ENCODE measurements at regions not wholly inside any gene's neighbourhood (a gene's known extent, or its start where the extent isn't known, plus 50 kb on each side); places are given as distances from the start of the nearest gene placed in this dataset.
"Not testable (repeated sequence)": the region's sequence is repeated elsewhere in the genome, so short reads cannot be mapped to it uniquely, and the experiment has no call there.

DNA sequence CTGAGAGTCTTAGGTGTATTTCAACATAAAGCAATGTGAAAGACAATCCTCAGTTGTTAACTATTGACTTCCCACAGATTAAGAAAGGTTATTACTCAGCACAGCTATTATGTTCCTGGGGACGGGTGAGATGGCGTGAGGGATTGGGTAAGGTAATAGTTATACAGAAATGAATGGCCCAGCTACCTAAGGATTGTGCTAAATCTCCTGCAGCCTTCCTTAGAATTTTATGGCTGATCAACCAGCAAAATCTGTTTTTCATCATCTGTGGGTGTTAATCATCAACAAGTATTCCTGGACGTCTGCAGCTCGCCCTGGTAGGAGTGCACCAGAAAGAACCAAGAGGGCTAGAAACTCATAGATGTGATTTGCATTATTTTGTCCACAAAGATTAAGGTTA, 146.0 kb upstream of the IVNS1ABP start:
- Histone ChIP-seq H3K36me3 (replicated peaks in 1 of 2; ENCODE audit: control insufficient read depth in 1 of 2, insufficient read depth in 2 of 2, low read length in 1 of 2) (no peaks in the 10 kb centered on the region), H3K9me3 (no peaks in the 10 kb centered on the region), H3K4me2 (no peak overlapping the region), H3K27me3 (ENCODE audit: insufficient read depth) (no peaks in the 10 kb centered on the region), H3K9ac (no peak overlapping the region), H3K27ac (ENCODE audit: low read depth in 2 of 2, low read length in 1 of 2) (no peak overlapping the region), H3K79me2 (ENCODE audit: insufficient read depth) (no peaks in the 10 kb centered on the region), H3K4me1 (ENCODE audit: control insufficient read depth in 1 of 2, insufficient read depth in 2 of 2, low read depth in 1 of 2, low read length in 1 of 2) (no peaks in the 10 kb centered on the region; a peak in 1 of 4 replicates), H3K9me2 (no peaks in the 10 kb centered on the region), H4K20me1 (ENCODE audit: insufficient read depth) (no peaks in the 10 kb centered on the region), H3F3A (replicated peaks; ENCODE audit: insufficient read depth) (no peaks in the 10 kb centered on the region), H3K4me3 (ENCODE audit: low read depth in 2 of 2, low read length in 1 of 2) (no peak overlapping the region), H2AFZ (ENCODE audit: low read depth) (no peak overlapping the region)
- WGBS (ENCODE audit: low lambda C conversion rate) = 72% methylated on average over 4 of the region's 4 CpGs
- ChIA-PET CTCF (no interaction called here), POLR2A (no interaction called here)
- no peak for TF ChIP-seq EZH2phosphoT487 (IDR thresholded peaks at IDR 0.05; ENCODE audit: borderline replicate concordance, low read depth)
- DNase-seq = no peak

GRCh38 chr1:185460723-185461122, 143.7 kb upstream of the IVNS1ABP start:
- H3K36me3 ChIP-seq (replicated peaks in 1 of 2; ENCODE audit: control insufficient read depth in 1 of 2, insufficient read depth in 2 of 2, low read length in 1 of 2); H3K27ac ChIP-seq (ENCODE audit: low read depth in 2 of 2, low read length in 1 of 2); CTCF ChIA-PET: not testable (repeated sequence)

GRCh38 chr1:185459141-185459540, 142.1 kb upstream of the IVNS1ABP start:
- no peak for DNase-seq
- no peak overlapping the region for H3K4me2 ChIP-seq
- H3F3A ChIP-seq (replicated peaks; ENCODE audit: insufficient read depth) = no peaks in the 10 kb centered on the region
- H2AFZ ChIP-seq (ENCODE audit: low read depth) = no peak overlapping the region
- H3K9ac ChIP-seq = no peak overlapping the region
- 60% methylated on average over 7 of the region's 7 CpGs for WGBS (ENCODE audit: low lambda C conversion rate)
- CTCF ChIA-PET = no interaction called here
- no peak overlapping the region for H3K4me3 ChIP-seq (ENCODE audit: low read depth in 2 of 2, low read length in 1 of 2)
- H3K9me3 ChIP-seq = no peaks in the 10 kb centered on the region
- H3K9me2 ChIP-seq = no peaks in the 10 kb centered on the region
- H3K4me1 ChIP-seq (ENCODE audit: control insufficient read depth in 1 of 2, insufficient read depth in 2 of 2, low read depth in 1 of 2, low read length in 1 of 2) = peaks cover 0 to 1% of the 10 kb centered on the region in 2 experiments; a peak in 1 of 4 replicates
- TF ChIP-seq CHD2 (IDR thresholded peaks at IDR 0.05; ENCODE audit: low read length, partially characterized antibody) = no peak
- no peak for TF ChIP-seq RXRA (IDR thresholded peaks at IDR 0.05; ENCODE audit: borderline replicate concordance, low read depth)
- TF ChIP-seq, protein P1, sequence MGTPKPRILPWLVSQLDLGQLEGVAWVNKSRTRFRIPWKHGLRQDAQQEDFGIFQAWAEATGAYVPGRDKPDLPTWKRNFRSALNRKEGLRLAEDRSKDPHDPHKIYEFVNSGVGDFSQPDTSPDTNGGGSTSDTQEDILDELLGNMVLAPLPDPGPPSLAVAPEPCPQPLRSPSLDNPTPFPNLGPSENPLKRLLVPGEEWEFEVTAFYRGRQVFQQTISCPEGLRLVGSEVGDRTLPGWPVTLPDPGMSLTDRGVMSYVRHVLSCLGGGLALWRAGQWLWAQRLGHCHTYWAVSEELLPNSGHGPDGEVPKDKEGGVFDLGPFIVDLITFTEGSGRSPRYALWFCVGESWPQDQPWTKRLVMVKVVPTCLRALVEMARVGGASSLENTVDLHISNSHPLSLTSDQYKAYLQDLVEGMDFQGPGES (IDR thresholded peaks at IDR 0.05; ENCODE audit: low read depth, low read length) = no peak
- TF ChIP-seq, protein P2, sequence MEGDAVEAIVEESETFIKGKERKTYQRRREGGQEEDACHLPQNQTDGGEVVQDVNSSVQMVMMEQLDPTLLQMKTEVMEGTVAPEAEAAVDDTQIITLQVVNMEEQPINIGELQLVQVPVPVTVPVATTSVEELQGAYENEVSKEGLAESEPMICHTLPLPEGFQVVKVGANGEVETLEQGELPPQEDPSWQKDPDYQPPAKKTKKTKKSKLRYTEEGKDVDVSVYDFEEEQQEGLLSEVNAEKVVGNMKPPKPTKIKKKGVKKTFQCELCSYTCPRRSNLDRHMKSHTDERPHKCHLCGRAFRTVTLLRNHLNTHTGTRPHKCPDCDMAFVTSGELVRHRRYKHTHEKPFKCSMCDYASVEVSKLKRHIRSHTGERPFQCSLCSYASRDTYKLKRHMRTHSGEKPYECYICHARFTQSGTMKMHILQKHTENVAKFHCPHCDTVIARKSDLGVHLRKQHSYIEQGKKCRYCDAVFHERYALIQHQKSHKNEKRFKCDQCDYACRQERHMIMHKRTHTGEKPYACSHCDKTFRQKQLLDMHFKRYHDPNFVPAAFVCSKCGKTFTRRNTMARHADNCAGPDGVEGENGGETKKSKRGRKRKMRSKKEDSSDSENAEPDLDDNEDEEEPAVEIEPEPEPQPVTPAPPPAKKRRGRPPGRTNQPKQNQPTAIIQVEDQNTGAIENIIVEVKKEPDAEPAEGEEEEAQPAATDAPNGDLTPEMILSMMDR (IDR thresholded peaks at IDR 0.05) = no peak
- no peak for TF ChIP-seq JUND (IDR thresholded peaks at IDR 0.05)
- no peak for TF ChIP-seq ELF1 (IDR thresholded peaks at IDR 0.05)
- TF ChIP-seq EP300 (IDR thresholded peaks at IDR 0.05; ENCODE audit: borderline replicate concordance in 1 of 2, low read depth in 1 of 2, low read length in 1 of 2) = no peak
- no peak for TF ChIP-seq FOXM1 (IDR thresholded peaks at IDR 0.05; ENCODE audit: low read depth)
- TF ChIP-seq ZBTB33 (IDR thresholded peaks at IDR 0.05; ENCODE audit: borderline replicate concordance, low read depth) = no peak
- H3K36me3 ChIP-seq (replicated peaks in 1 of 2; ENCODE audit: control insufficient read depth in 1 of 2, insufficient read depth in 2 of 2, low read length in 1 of 2) = no peaks in the 10 kb centered on the region
- POLR2A ChIA-PET = no interaction called here
- no peaks in the 10 kb centered on the region for H4K20me1 ChIP-seq (ENCODE audit: insufficient read depth)
- no peaks in the 10 kb centered on the region for H3K27me3 ChIP-seq (ENCODE audit: insufficient read depth)
- H3K27ac ChIP-seq (ENCODE audit: low read depth in 2 of 2, low read length in 1 of 2) = no peak overlapping the region
- no peaks in the 10 kb centered on the region for H3K79me2 ChIP-seq (ENCODE audit: insufficient read depth)

More at GRCh38 chr1:185460723-185461122, 143.7 kb upstream of the IVNS1ABP start:
- H3K9me3 ChIP-seq; H3K4me1 ChIP-seq (ENCODE audit: control insufficient read depth in 1 of 2, insufficient read depth in 2 of 2, low read depth in 1 of 2, low read length in 1 of 2); DNase-seq; H3K9me2 ChIP-seq; H3K4me3 ChIP-seq (ENCODE audit: low read depth in 2 of 2, low read length in 1 of 2); H4K20me1 ChIP-seq (ENCODE audit: insufficient read depth); H3K79me2 ChIP-seq (ENCODE audit: insufficient read depth); H3K4me2 ChIP-seq; H3K9ac ChIP-seq; H3F3A ChIP-seq (replicated peaks; ENCODE audit: insufficient read depth); H3K27me3 ChIP-seq (ENCODE audit: insufficient read depth); H2AFZ ChIP-seq (ENCODE audit: low read depth); POLR2A ChIA-PET: not testable (repeated sequence)
- WGBS (ENCODE audit: low lambda C conversion rate) = 84% methylated on average over 4 of the region's 4 CpGs
